Hematopoietic multipotent progenitor cell treated with erythropoietin and hydrocortisone succinate and interleukin-3 and kit ligand, for 6 days (in vitro differentiated cells): ENCODE measurements at regions not wholly inside any gene's neighbourhood (a gene's known extent, or its start where the extent isn't known, plus 50 kb on each side); places are given as distances from the start of the nearest gene placed in this dataset.
"Not testable (repeated sequence)": the region's sequence is repeated elsewhere in the genome, so short reads cannot be mapped to it uniquely, and the experiment has no call there.

Experiments
- DNase-seq: peaks from one replicate; pipeline ENCODE4 v3.0.0-alpha.2; 2015

GRCh38 chr1:232183802-232184201 lies 446.1 kb downstream of the SIPA1L2 start:
- no peak for DNase-seq

- DNase-seq, result no peak
Observed at GRCh38 chr1:232183266-232183800, 446.6 kb downstream of the SIPA1L2 start.

- no peak for DNase-seq
Observed at GRCh38 chr1:232182236-232182635, 447.7 kb downstream of the SIPA1L2 start.

GRCh38 chr1:232180779-232181136 lies 449.2 kb downstream of the SIPA1L2 start:
- DNase-seq, result no peak

GRCh38 chr1:232179896-232180778 lies 449.8 kb downstream of the SIPA1L2 start:
- no peak for DNase-seq

GRCh38 chr1:232178191-232178590 lies 451.7 kb downstream of the SIPA1L2 start:
- no peak for DNase-seq

- no peak for DNase-seq
Observed at GRCh38 chr1:232177438-232177837, 452.5 kb downstream of the SIPA1L2 start.

GRCh38 chr1:232176222-232176621 lies 453.7 kb downstream of the SIPA1L2 start:
- no peak for DNase-seq

GRCh38 chr1:232174306-232174705 lies 455.6 kb downstream of the SIPA1L2 start:
- no peak for DNase-seq

GRCh38 chr1:232172563-232172962 lies 457.4 kb downstream of the SIPA1L2 start:
- no peak for DNase-seq

- no peak for DNase-seq
Observed at GRCh38 chr1:232170909-232171308, 459.0 kb downstream of the SIPA1L2 start.

GRCh38 chr1:232169436-232169835 lies 460.5 kb downstream of the SIPA1L2 start:
- DNase-seq, result no peak

- DNase-seq, result no peak
Observed at GRCh38 chr1:232168508-232168907, 461.4 kb downstream of the SIPA1L2 start.

GRCh38 chr1:232166942-232167341 lies 463.0 kb downstream of the SIPA1L2 start:
- no peak for DNase-seq

- DNase-seq, result no peak
Observed at GRCh38 chr1:232164078-232164963, 465.6 kb downstream of the SIPA1L2 start.

GRCh38 chr1:232163533-232163932 lies 466.4 kb downstream of the SIPA1L2 start:
- no peak for DNase-seq

- no peak for DNase-seq
Observed at GRCh38 chr1:232162001-232162400, 467.9 kb downstream of the SIPA1L2 start.

GRCh38 chr1:232158558-232158957 lies 471.4 kb downstream of the SIPA1L2 start:
- not testable (repeated sequence) for DNase-seq

GRCh38 chr1:232156070-232156469 lies 473.9 kb downstream of the SIPA1L2 start:
- not testable (repeated sequence) for DNase-seq

- no peak for DNase-seq
Observed at GRCh38 chr1:232153652-232154051, 476.3 kb downstream of the SIPA1L2 start.

- no peak for DNase-seq
Observed at GRCh38 chr1:232150770-232151548, 479.0 kb downstream of the SIPA1L2 start.

- DNase-seq, result no peak
Observed at GRCh38 chr1:232149287-232150201, 480.4 kb downstream of the SIPA1L2 start.
